ENCODE measurements at regions not wholly inside any gene's neighbourhood (a gene's known extent, or its start where the extent isn't known, plus 50 kb on each side); places are given as distances from the start of the nearest gene placed in this dataset.

GRCh38 chr2:75790814-75791467 is 80.2 kb upstream of the GCFC2 start:
- intact Hi-C loops (cut with micrococcal nuclease), result no loop called here
- DNase-seq (ENCODE audit: low read depth, low spot score) (no peak), FAIRE-seq (no peak)
- TF ChIP-seq, protein P1, sequence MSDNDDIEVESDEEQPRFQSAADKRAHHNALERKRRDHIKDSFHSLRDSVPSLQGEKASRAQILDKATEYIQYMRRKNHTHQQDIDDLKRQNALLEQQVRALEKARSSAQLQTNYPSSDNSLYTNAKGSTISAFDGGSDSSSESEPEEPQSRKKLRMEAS (IDR thresholded peaks at IDR 0.05; ENCODE audit: insufficient read depth, insufficient read length), result no peak
- TF ChIP-seq EZH2 (IDR thresholded peaks at IDR 0.05; ENCODE audit: borderline replicate concordance, low read depth, low read length, severe bottlenecking) (no peak), JUN (IDR thresholded peaks at IDR 0.05; ENCODE audit: borderline replicate concordance, insufficient read depth, insufficient read length, low read depth) (no peak), MYC (IDR thresholded peaks at IDR 0.05; ENCODE audit: low read depth, low read length) (no peak), CTCF (IDR thresholded peaks at IDR 0.05; ENCODE audit: extremely low read depth in 1 of 2, insufficient read depth in 1 of 2, low read depth in 1 of 2, low read length in 2 of 2) (no peak), FOS (IDR thresholded peaks at IDR 0.05; ENCODE audit: borderline replicate concordance, insufficient read depth, low read length) (no peak)
- no TSS peak for BruUV-seq (replicated peaks)
- H3K27me3 ChIP-seq (ENCODE audit: control insufficient read depth in 2 of 2, insufficient read depth in 2 of 2, low read length in 2 of 2), result no peaks in the 10 kb centered on the region
- H3K79me2 ChIP-seq (ENCODE audit: control insufficient read depth, insufficient read depth, low read length), result no peaks in the 10 kb centered on the region
- H3K9me1 ChIP-seq (replicated peaks; ENCODE audit: control insufficient read depth, extremely low read depth, insufficient read depth, low read length), result no peaks in the 10 kb centered on the region
- dilution Hi-C loops (cut with MboI; ENCODE audit: extremely low pct_ligation_motif_present, low sequenced_read_pairs), result no loop called here
- no peak overlapping the region for H3K27ac ChIP-seq (ENCODE audit: insufficient read depth, low read depth, low read length)
- CTCF ChIA-PET, result no interaction called here
- no peaks in the 10 kb centered on the region for H3K36me3 ChIP-seq (ENCODE audit: control insufficient read depth in 2 of 2, extremely low read depth in 1 of 2, insufficient read depth in 2 of 2, low read length in 2 of 2)
- POLR2A ChIA-PET, result no interaction called here
- no peak overlapping the region for H3K4me2 ChIP-seq (ENCODE audit: insufficient read depth, low read length)
- H3K9me3 ChIP-seq (replicated peaks; ENCODE audit: control insufficient read depth, insufficient read depth, low read length), result no peaks in the 10 kb centered on the region
- H2AFZ ChIP-seq (ENCODE audit: low read depth, low read length), result no peak overlapping the region
- H4K20me1 ChIP-seq (replicated peaks; ENCODE audit: control insufficient read depth, extremely low read depth, insufficient read depth, low read length), result no peaks in the 10 kb centered on the region
- no peaks in the 10 kb centered on the region for H3K4me1 ChIP-seq (ENCODE audit: control insufficient read depth, extremely low read depth, insufficient read depth, low read length)
- H3K4me3 ChIP-seq (replicated peaks in 1 of 3; ENCODE audit: insufficient read depth in 1 of 3, low read depth in 1 of 3, low read length in 3 of 3), result no peak overlapping the region
- no peak overlapping the region for H3K9ac ChIP-seq (replicated peaks; ENCODE audit: extremely low read depth, insufficient read depth, low read length)

All from endothelial cell of umbilical vein (primary cell).